Left kidney (tissue), 1 donor: ENCODE measurements at regions not wholly inside any gene's neighbourhood (a gene's known extent, or its start where the extent isn't known, plus 50 kb on each side); places are given as distances from the start of the nearest gene placed in this dataset.
"Not testable (repeated sequence)": the region's sequence is repeated elsewhere in the genome, so short reads cannot be mapped to it uniquely, and the experiment has no call there.

Experiments used
- DNase-seq: peaks from one replicate; pipeline ENCODE4 v3.0.0-alpha.2; 2013

- DNase-seq = not testable (repeated sequence)
Measured at GRCh38 chr4:17003606-17004392, 105.4 kb upstream of the LDB2 start.

GRCh38 chr4:16995451-16995850 lies 97.0 kb upstream of the LDB2 start:
- DNase-seq = no peak

- no peak for DNase-seq
Measured at GRCh38 chr4:16993956-16994840, 95.8 kb upstream of the LDB2 start.

- no peak for DNase-seq
Measured at GRCh38 chr4:16992566-16993225, 94.3 kb upstream of the LDB2 start.

- no peak for DNase-seq
Measured at GRCh38 chr4:16991450-16991849, 93.0 kb upstream of the LDB2 start.

- DNase-seq = no peak
Measured at GRCh38 chr4:16989371-16989770, 90.9 kb upstream of the LDB2 start.

GRCh38 chr4:16988814-16989213 lies 90.4 kb upstream of the LDB2 start:
- DNase-seq = no peak

GRCh38 chr4:16977081-16977480 lies 78.6 kb upstream of the LDB2 start:
- no peak for DNase-seq

- no peak for DNase-seq
Measured at GRCh38 chr4:16969696-16970135, 71.3 kb upstream of the LDB2 start.

GRCh38 chr4:16967722-16968121 lies 69.3 kb upstream of the LDB2 start:
- no peak for DNase-seq

- DNase-seq = no peak
Measured at GRCh38 chr4:16959305-16959704, 60.9 kb upstream of the LDB2 start.

GRCh38 chr4:16952896-16953630 lies 54.6 kb upstream of the LDB2 start:
- no peak for DNase-seq

GRCh38 chr4:16952462-16952871 lies 54.0 kb upstream of the LDB2 start:
- DNase-seq = no peak
